ENCODE measurements at regions not wholly inside any gene's neighbourhood (a gene's known extent, or its start where the extent isn't known, plus 50 kb on each side); places are given as distances from the start of the nearest gene placed in this dataset.

GRCh38 chr7:17520941-17521340 lies 222.5 kb downstream of the AHR start:
- TF ChIP-seq CTCF (IDR thresholded peaks at IDR 0.05) (no peak), POLR2AphosphoS5 (IDR thresholded peaks at IDR 0.05) (no peak), POLR2A (IDR thresholded peaks at IDR 0.05) (no peak)

All from breast epithelium (tissue), 3 donors.